ENCODE measurements at regions not wholly inside any gene's neighbourhood (a gene's known extent, or its start where the extent isn't known, plus 50 kb on each side); places are given as distances from the start of the nearest gene placed in this dataset.
"Not testable (repeated sequence)": the region's sequence is repeated elsewhere in the genome, so short reads cannot be mapped to it uniquely, and the experiment has no call there.

GRCh38 chr22:23424031-23424430 is 156.1 kb downstream of the IGLL1 start:
- Histone ChIP-seq H3K27ac (0 out of 2 replicates have a peak overlapping the region, but pooled peaks have one; percentile 6), H3K4me2 (peak overlapping the region; percentile 61), H3K9ac (no peak overlapping the region)

GRCh38 chr22:23422281-23422680 is 157.8 kb downstream of the IGLL1 start:
- not testable (repeated sequence) for H3K9ac ChIP-seq, H3K4me2 ChIP-seq, H3K27me3 ChIP-seq, H4K20me1 ChIP-seq, H3K36me3 ChIP-seq, H3K27ac ChIP-seq, H3K9me3 ChIP-seq, H3K4me3 ChIP-seq
- H3K4me1 ChIP-seq: peaks cover 18% of the 10 kb centered on the region

More at GRCh38 chr22:23424031-23424430, 156.1 kb downstream of the IGLL1 start:
- Histone ChIP-seq H3K4me1 (peaks cover 18% of the 10 kb centered on the region), H3K27me3 (no peaks in the 10 kb centered on the region), H3K4me3 (no peak overlapping the region), H3K9me3 (peaks cover 12% of the 10 kb centered on the region), H3K36me3 (no peaks in the 10 kb centered on the region), H4K20me1 (no peaks in the 10 kb centered on the region)
- no peak for TF ChIP-seq Cebpa-rat (IDR thresholded peaks at IDR 0.05)

- H3K27ac ChIP-seq, H3K27me3 ChIP-seq, H3K4me2 ChIP-seq, H3K36me3 ChIP-seq, H4K20me1 ChIP-seq, H3K9ac ChIP-seq, H3K9me3 ChIP-seq, H3K4me3 ChIP-seq: not testable (repeated sequence)
- peaks cover 18% of the 10 kb centered on the region for H3K4me1 ChIP-seq
Measured at GRCh38 chr22:23421300-23421699, 158.8 kb downstream of the IGLL1 start.

GRCh38 chr22:23419931-23420330 is 160.2 kb downstream of the IGLL1 start:
- Histone ChIP-seq H3K27ac (no peak overlapping the region), H3K4me1 (peaks cover 18% of the 10 kb centered on the region), H4K20me1 (no peaks in the 10 kb centered on the region), H3K9me3 (no peaks in the 10 kb centered on the region), H3K9ac (no peak overlapping the region), H3K27me3 (no peaks in the 10 kb centered on the region), H3K4me2 (no peak overlapping the region), H3K4me3 (no peak overlapping the region), H3K36me3 (no peaks in the 10 kb centered on the region)
- no peak for TF ChIP-seq Cebpa-rat (IDR thresholded peaks at IDR 0.05)

GRCh38 chr22:23419171-23419570 is 160.9 kb downstream of the IGLL1 start:
- H3K27ac ChIP-seq: no peak overlapping the region
- H4K20me1 ChIP-seq: no peaks in the 10 kb centered on the region
- H3K27me3 ChIP-seq: no peaks in the 10 kb centered on the region
- no peak overlapping the region for H3K9ac ChIP-seq
- no peaks in the 10 kb centered on the region for H3K9me3 ChIP-seq
- H3K4me3 ChIP-seq: no peak overlapping the region
- peaks cover 12% of the 10 kb centered on the region for H3K4me1 ChIP-seq
- TF ChIP-seq Cebpa-rat (IDR thresholded peaks at IDR 0.05): no peak
- H3K36me3 ChIP-seq: no peaks in the 10 kb centered on the region
- no peak overlapping the region for H3K4me2 ChIP-seq

GRCh38 chr22:23418159-23418788 is 161.8 kb downstream of the IGLL1 start:
- no peaks in the 10 kb centered on the region for H3K9me3 ChIP-seq
- no peak overlapping the region for H3K9ac ChIP-seq
- no peak overlapping the region for H3K4me2 ChIP-seq
- H3K4me3 ChIP-seq: no peak overlapping the region
- H4K20me1 ChIP-seq: no peaks in the 10 kb centered on the region
- H3K27ac ChIP-seq: no peak overlapping the region
- peaks cover 4% of the 10 kb centered on the region for H3K4me1 ChIP-seq
- no peaks in the 10 kb centered on the region for H3K27me3 ChIP-seq
- H3K36me3 ChIP-seq: no peaks in the 10 kb centered on the region
- no peak for TF ChIP-seq Cebpa-rat (IDR thresholded peaks at IDR 0.05)

- not testable (repeated sequence) for H3K27ac ChIP-seq, H3K4me3 ChIP-seq, H3K9me3 ChIP-seq, H4K20me1 ChIP-seq, H3K27me3 ChIP-seq, H3K9ac ChIP-seq, H3K36me3 ChIP-seq, H3K4me2 ChIP-seq
- H3K4me1 ChIP-seq: peaks cover 10% of the 10 kb centered on the region
Measured at GRCh38 chr22:23417327-23417726, 162.8 kb downstream of the IGLL1 start.

GRCh38 chr22:23416169-23416690 is 163.9 kb downstream of the IGLL1 start:
- H3K4me1 ChIP-seq: peaks cover 21% of the 10 kb centered on the region
- H4K20me1 ChIP-seq, H3K27me3 ChIP-seq, H3K27ac ChIP-seq, H3K4me2 ChIP-seq, H3K36me3 ChIP-seq, H3K9ac ChIP-seq, H3K4me3 ChIP-seq, H3K9me3 ChIP-seq: not testable (repeated sequence)

- Histone ChIP-seq H3K9ac (no peak overlapping the region), H3K9me3 (no peaks in the 10 kb centered on the region), H3K27ac (no peak overlapping the region), H3K4me1 (peaks cover 29% of the 10 kb centered on the region), H3K4me3 (no peak overlapping the region), H4K20me1 (no peaks in the 10 kb centered on the region), H3K27me3 (no peaks in the 10 kb centered on the region), H3K4me2 (no peak overlapping the region), H3K36me3 (no peaks in the 10 kb centered on the region)
- TF ChIP-seq Cebpa-rat (IDR thresholded peaks at IDR 0.05): no peak
Measured at GRCh38 chr22:23415490-23415851, 164.6 kb downstream of the IGLL1 start.

GRCh38 chr22:23414727-23415489 is 165.2 kb downstream of the IGLL1 start:
- Histone ChIP-seq H3K4me2 (no peak overlapping the region), H3K27ac (no peak overlapping the region), H3K4me3 (no peak overlapping the region), H4K20me1 (no peaks in the 10 kb centered on the region), H3K36me3 (no peaks in the 10 kb centered on the region), H3K9ac (no peak overlapping the region), H3K27me3 (no peaks in the 10 kb centered on the region), H3K4me1 (peaks cover 35% of the 10 kb centered on the region), H3K9me3 (no peaks in the 10 kb centered on the region)
- TF ChIP-seq Cebpa-rat (IDR thresholded peaks at IDR 0.05): no peak

All from BLaER1 (cell line).